Esophagus squamous epithelium (tissue), 5 donors: ENCODE measurements at regions not wholly inside any gene's neighbourhood (a gene's known extent, or its start where the extent isn't known, plus 50 kb on each side); places are given as distances from the start of the nearest gene placed in this dataset.

ENCODE experiments used
- DNase-seq: peaks from one replicate; lab custom pipeline; 2025; lab: John Stamatoyannopoulos, UW
- H3K27ac ChIP-seq, 4 donors: fragments of 200-600 bp; sonication (generic); one replicate each; pipeline ENCODE4 v1.5.1; 2016 to 2019; ENCODE audit warnings: mild to moderate bottlenecking in 1 of 4
- H3K27me3 ChIP-seq, 4 donors: fragments of 200-600 bp; sonication (generic); 1 replicate in 3 of 4; 2 replicates in 1 of 4; pipeline versions ENCODE4 v1.5.1 to v1.6.0; 2017 to 2021; ENCODE audit warnings: antibody characterized with exemption in 1 of 4
- H3K36me3 ChIP-seq, 3 donors: fragments of 200-600 bp; sonication (generic); one replicate each; pipeline ENCODE4 v1.5.1; 2016 to 2019
- H3K4me1 ChIP-seq, 3 donors: fragments of 200-600 bp; sonication (generic); one replicate each; pipeline ENCODE4 v1.5.1; 2017 to 2019
- H3K4me3 ChIP-seq, 4 donors: fragments of 200-600 bp; sonication (generic); 1 replicate in 3 of 4; 2 replicates in 1 of 4; pipeline ENCODE4 v1.5.1; 2016 to 2019; ENCODE audit warnings: mild to moderate bottlenecking in 2 of 4, moderate library complexity in 1 of 4
- H3K9me3 ChIP-seq, 3 donors: fragments of 200-600 bp; sonication (generic); one replicate each; pipeline ENCODE4 v1.5.1; 2016 to 2019
- POLR2A ChIP-seq, 4 donors: fragments of 450-650 bp; IDR thresholded peaks; one replicate each; pipeline ENCODE4 v1.6.1; 2017; ENCODE audit warnings: antibody characterized with exemption in 4 of 4, mild to moderate bottlenecking in 4 of 4, moderate library complexity in 3 of 4
- WGBS, 2 donors: methylation state at CpG; one replicate each; pipeline ENCODE4 v1.1.5; 2018; 5-methylcytosine and 5-hydroxymethylcytosine counted together
- intact Hi-C: fragments of 100-400 bp; cut with DNase I; formaldehyde crosslinking; loops from one replicate; pipeline ENCODE4 v1.15.0; 2022
- TF ChIP-seq, protein P1 (sequence below), 6 experiments: fragments of 450-650 bp in 4 of 6; fragments of 200-600 bp in 2 of 6; sonication (generic) in 2 of 6; IDR thresholded peaks; one replicate each; pipeline ENCODE4 v1.5.1; 2016 to 2019; ENCODE audit warnings: antibody characterized with exemption in 6 of 6, mild to moderate bottlenecking in 4 of 6, moderate library complexity in 4 of 6
- donor health status: DM: yes; HTN: yes; CAD: no.

DNA sequence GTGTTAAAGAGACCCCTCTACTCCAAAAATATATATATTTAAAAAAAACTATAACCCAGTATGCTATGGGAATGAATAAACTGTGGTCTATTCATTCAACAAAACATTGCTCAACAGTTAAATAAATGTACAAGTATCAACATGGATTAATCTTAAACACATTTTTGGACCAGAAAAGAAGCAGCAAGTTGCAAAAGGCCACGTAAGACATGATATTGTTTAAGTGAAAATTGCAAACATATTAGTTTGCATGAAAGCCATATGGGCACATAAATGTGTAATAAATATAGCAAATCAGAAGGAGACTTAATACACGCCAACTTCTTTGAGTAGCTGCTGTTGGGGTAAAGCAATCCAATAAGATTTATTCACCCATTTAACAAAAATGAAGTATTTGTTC lies 321.5 kb downstream of the FBXO15 start:
- no peak for DNase-seq
- no peak for TF ChIP-seq POLR2A (IDR thresholded peaks at IDR 0.05)
- TF ChIP-seq, protein P1, sequence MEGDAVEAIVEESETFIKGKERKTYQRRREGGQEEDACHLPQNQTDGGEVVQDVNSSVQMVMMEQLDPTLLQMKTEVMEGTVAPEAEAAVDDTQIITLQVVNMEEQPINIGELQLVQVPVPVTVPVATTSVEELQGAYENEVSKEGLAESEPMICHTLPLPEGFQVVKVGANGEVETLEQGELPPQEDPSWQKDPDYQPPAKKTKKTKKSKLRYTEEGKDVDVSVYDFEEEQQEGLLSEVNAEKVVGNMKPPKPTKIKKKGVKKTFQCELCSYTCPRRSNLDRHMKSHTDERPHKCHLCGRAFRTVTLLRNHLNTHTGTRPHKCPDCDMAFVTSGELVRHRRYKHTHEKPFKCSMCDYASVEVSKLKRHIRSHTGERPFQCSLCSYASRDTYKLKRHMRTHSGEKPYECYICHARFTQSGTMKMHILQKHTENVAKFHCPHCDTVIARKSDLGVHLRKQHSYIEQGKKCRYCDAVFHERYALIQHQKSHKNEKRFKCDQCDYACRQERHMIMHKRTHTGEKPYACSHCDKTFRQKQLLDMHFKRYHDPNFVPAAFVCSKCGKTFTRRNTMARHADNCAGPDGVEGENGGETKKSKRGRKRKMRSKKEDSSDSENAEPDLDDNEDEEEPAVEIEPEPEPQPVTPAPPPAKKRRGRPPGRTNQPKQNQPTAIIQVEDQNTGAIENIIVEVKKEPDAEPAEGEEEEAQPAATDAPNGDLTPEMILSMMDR (IDR thresholded peaks at IDR 0.05) = no peak
- Histone ChIP-seq H3K27ac (no peak overlapping the region), H3K4me3 (no peak overlapping the region), H3K36me3 (no peaks in the 10 kb centered on the region), H3K9me3 (no peaks in the 10 kb centered on the region), H3K4me1 (no peaks in the 10 kb centered on the region), H3K27me3 (no peaks in the 10 kb centered on the region)
- 47 to 53% methylated on average over 2 of the region's 2 CpGs for WGBS, 2 donors
- intact Hi-C loops = no loop called here

DNA sequence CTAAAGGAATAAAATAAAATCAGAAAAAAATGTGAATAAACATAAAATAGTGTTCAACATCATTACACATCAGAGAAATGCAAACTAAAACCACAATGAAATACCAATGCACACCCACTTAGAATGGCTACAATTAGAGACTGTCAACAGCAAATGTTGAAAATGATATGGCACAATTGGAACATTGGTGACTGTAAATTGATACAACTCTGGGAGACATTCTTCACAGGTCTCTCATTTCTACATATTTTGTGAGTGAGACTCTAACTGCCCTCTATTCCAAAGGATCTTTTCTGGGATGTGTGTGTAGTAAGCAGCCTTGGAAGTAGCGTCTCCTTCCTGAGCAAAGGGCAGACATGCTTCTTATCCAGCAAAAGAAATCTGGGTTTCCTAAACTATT lies 323.0 kb downstream of the FBXO15 start:
- DNase-seq = no peak
- Histone ChIP-seq H3K27me3 (no peaks in the 10 kb centered on the region), H3K4me1 (no peaks in the 10 kb centered on the region), H3K4me3 (no peak overlapping the region), H3K27ac (no peak overlapping the region), H3K9me3 (no peaks in the 10 kb centered on the region), H3K36me3 (no peaks in the 10 kb centered on the region)
- 80 to 88% methylated on average over 1 of the region's 1 CpG for WGBS, 2 donors
- TF ChIP-seq, protein P1 (IDR thresholded peaks at IDR 0.05) = no peak
- TF ChIP-seq POLR2A (IDR thresholded peaks at IDR 0.05) = no peak
- intact Hi-C loops = no loop called here

DNA sequence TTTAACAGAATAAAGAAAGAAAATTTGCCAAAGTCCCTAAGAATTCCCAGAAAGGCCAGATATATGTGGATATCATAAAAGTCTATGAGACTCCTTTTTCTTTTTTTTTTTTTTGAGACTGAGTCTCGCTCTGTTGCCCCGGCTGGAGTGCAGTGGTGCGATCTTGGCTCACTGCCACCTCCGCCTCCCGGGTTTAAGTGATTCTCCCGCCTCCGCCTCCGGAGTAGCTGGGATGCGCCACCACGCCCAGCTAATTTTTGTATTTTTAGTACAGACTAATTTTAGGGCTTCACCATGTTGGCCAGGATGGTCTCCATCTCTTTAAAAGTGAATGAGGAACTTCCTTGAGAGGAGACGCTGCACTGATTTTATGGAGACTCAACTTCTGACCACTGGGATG lies 335.2 kb downstream of the FBXO15 start:
- intact Hi-C loops = no loop called here
- DNase-seq = no peak
- H3K4me1 ChIP-seq = no peaks in the 10 kb centered on the region
- WGBS, 2 donors = 79 to 92% methylated on average over 11 of the region's 11 CpGs
- H3K36me3 ChIP-seq = no peaks in the 10 kb centered on the region
- H3K4me3 ChIP-seq = no peak overlapping the region
- no peak for TF ChIP-seq POLR2A (IDR thresholded peaks at IDR 0.05)
- TF ChIP-seq, protein P1 (IDR thresholded peaks at IDR 0.05) = no peak
- H3K27me3 ChIP-seq = no peaks in the 10 kb centered on the region
- peaks cover 0 to 6% (median 0%) of the 10 kb centered on the region in 3 donors for H3K9me3 ChIP-seq
- no peak overlapping the region for H3K27ac ChIP-seq

DNA sequence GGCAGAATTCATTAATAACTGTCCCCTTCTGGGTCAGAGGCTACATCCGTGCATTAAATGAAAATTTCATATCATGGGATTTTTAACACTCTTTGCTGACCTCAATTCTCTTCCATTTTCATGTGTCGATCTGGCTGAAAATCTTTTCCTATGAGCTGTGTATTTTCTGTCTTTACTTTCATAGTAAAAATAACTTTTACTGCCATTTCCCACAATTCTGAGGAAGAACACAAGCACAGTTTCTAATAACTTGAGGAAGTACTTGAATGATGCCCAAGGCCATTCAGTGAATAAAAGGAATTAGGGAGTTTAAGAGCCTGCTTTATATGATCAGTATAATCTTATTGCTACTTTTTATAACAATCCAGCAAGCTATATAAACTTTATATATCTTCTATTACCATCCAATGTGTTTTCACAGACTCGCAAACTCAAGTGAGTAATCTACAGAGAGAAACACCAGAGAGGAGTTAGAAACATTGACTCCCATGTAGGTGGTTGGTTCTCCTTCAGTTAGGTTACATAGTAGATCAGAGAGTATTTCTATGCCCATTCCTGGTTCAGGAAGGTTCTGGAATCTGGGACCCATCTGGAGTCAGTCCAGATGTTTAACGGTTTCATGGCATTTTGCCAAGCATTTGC lies 340.0 kb downstream of the FBXO15 start:
- no peaks in the 10 kb centered on the region for H3K27me3 ChIP-seq
- H3K9me3 ChIP-seq = no peaks in the 10 kb centered on the region
- DNase-seq = no peak
- H3K27ac ChIP-seq = no peak overlapping the region
- H3K4me3 ChIP-seq = no peak overlapping the region
- intact Hi-C loops = no loop called here
- H3K4me1 ChIP-seq = no peaks in the 10 kb centered on the region
- TF ChIP-seq, protein P1 (IDR thresholded peaks at IDR 0.05) = no peak
- no peak for TF ChIP-seq POLR2A (IDR thresholded peaks at IDR 0.05)
- no peaks in the 10 kb centered on the region for H3K36me3 ChIP-seq
- 50 to 60% methylated on average over 4 of the region's 4 CpGs for WGBS, 2 donors

GRCh38 chr18:73805991-73806390 lies 341.6 kb downstream of the FBXO15 start:
- Histone ChIP-seq H3K36me3 (no peaks in the 10 kb centered on the region), H3K9me3 (no peaks in the 10 kb centered on the region), H3K27me3 (no peaks in the 10 kb centered on the region), H3K4me1 (no peaks in the 10 kb centered on the region), H3K4me3 (no peak overlapping the region), H3K27ac (no peak overlapping the region)
- WGBS, 2 donors = 55 to 67% methylated on average over 3 of the region's 3 CpGs
- TF ChIP-seq, protein P1 (IDR thresholded peaks at IDR 0.05) = no peak
- no peak for TF ChIP-seq POLR2A (IDR thresholded peaks at IDR 0.05)
- intact Hi-C loops = no loop called here
- DNase-seq = no peak
